Mesothelial cell of epicardium (in vitro differentiated cells): ENCODE measurements at regions not wholly inside any gene's neighbourhood (a gene's known extent, or its start where the extent isn't known, plus 50 kb on each side); places are given as distances from the start of the nearest gene placed in this dataset.

Experiments
- DNase-seq, 2 experiments: peaks; one replicate each; pipeline ENCODE4 v3.0.0; 2021; ENCODE audit warnings: low spot score in 2 of 2; ENCODE audit not compliant: unreplicated experiment in 2 of 2
- H3K27ac Mint-ChIP-seq: 2 replicates; pipeline ENCODE4 v1.8.0; 2021; ENCODE audit warnings: mixed read lengths
- H3K27me3 Mint-ChIP-seq: 2 replicates; pipeline ENCODE4 v1.8.0; 2021; ENCODE audit warnings: low read depth, mixed read lengths
- H3K36me3 Mint-ChIP-seq: 2 replicates; pipeline ENCODE4 v1.8.0; 2021; ENCODE audit warnings: mixed read lengths
- H3K4me1 Mint-ChIP-seq: 2 replicates; pipeline ENCODE4 v1.8.0; 2021; ENCODE audit warnings: mixed read lengths
- H3K4me3 Mint-ChIP-seq: 2 replicates; pipeline ENCODE4 v1.8.0; 2021; ENCODE audit warnings: mild to moderate bottlenecking, moderate library complexity, mixed read lengths
- H3K9me3 Mint-ChIP-seq: 2 replicates; pipeline ENCODE4 v1.8.0; 2021; ENCODE audit warnings: mixed read lengths
- TF ChIP-seq, protein P1 (sequence below): fragments of 200-600 bp; sonication (generic); IDR thresholded peaks from one replicate; pipeline ENCODE4 v1.5.0; 2021; ENCODE audit warnings: antibody characterized with exemption; ENCODE audit not compliant: unreplicated experiment

DNA sequence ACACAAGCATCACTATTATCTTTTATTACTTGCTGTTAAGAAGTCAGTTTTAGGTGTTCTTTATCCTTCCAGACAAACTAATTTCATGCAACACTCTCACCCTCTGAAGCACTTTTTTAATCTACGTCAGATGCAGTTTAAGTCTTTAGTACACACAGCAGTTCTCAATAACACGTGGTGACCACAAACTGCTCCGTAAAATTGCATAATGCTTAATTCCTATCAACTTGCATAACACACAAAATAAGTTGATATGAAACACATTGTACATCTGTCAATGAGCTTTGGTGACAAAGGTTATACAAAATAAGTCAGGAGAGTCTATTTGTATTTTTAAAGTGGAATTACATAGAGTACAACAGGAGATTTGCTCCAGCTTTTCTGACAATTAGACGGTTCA lies 140.9 kb upstream of the ETS2 start:
- DNase-seq = no peak
- Mint-ChIP-seq H3K9me3 (no peaks in the 10 kb centered on the region), H3K27ac (no peak overlapping the region), H3K36me3 (no peaks in the 10 kb centered on the region), H3K4me1 (peaks cover 13% of the 10 kb centered on the region), H3K27me3 (peaks cover 79% of the 10 kb centered on the region), H3K4me3 (no peak overlapping the region)
- TF ChIP-seq, protein P1, sequence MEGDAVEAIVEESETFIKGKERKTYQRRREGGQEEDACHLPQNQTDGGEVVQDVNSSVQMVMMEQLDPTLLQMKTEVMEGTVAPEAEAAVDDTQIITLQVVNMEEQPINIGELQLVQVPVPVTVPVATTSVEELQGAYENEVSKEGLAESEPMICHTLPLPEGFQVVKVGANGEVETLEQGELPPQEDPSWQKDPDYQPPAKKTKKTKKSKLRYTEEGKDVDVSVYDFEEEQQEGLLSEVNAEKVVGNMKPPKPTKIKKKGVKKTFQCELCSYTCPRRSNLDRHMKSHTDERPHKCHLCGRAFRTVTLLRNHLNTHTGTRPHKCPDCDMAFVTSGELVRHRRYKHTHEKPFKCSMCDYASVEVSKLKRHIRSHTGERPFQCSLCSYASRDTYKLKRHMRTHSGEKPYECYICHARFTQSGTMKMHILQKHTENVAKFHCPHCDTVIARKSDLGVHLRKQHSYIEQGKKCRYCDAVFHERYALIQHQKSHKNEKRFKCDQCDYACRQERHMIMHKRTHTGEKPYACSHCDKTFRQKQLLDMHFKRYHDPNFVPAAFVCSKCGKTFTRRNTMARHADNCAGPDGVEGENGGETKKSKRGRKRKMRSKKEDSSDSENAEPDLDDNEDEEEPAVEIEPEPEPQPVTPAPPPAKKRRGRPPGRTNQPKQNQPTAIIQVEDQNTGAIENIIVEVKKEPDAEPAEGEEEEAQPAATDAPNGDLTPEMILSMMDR = no peak

DNA sequence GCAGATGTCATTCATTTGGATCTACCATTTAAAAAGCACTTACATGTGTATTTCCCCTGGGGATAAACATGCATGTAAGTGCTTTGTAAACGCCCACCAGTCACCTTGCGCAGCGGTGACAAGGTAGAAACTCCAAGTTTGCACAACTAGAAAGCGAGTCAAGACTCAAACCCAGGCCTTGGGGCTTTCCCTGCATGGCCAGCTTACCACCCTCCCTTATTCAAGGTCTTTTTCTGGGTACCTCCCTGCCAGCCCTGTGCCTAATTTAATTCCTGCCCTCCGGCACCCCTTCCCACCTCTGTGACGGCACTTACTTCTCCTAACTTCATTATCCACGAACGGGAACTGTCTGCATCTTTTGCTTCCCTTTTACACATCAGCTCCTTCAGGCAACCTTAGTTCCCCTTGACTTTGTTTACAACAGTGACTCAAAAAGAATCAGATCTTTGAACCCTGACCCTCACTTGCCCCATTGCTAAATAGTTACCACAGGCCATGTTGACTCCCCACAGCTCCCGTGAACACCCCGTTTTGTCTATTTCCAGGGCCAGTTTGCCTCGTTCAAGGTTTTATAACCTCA lies 138.3 kb upstream of the ETS2 start:
- Mint-ChIP-seq H3K9me3 (no peaks in the 10 kb centered on the region), H3K36me3 (no peaks in the 10 kb centered on the region), H3K4me1 (peaks cover 7% of the 10 kb centered on the region), H3K27me3 (peaks cover 57% of the 10 kb centered on the region), H3K4me3 (no peak overlapping the region), H3K27ac (no peak overlapping the region)
- TF ChIP-seq, protein P1 = no peak
- DNase-seq = no peak

DNA sequence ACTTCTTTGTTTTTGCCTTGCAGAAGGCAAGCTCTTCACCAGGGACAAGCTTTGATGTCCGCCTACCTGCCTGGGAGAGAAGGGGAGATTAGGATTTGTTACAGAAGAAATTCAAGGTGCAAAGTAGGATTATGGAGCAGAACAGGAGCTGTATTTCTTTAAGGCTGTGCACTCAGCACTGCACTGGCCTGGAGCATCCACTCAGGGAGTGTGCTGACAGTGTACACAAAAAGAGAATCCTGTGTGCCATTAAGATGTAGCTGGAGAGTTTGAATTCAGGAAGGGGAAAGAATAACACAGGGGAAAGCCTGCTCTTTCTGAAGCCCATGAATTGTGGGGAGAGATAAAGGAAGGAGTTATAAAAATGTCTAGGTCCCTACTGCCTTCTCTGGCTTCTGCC lies 137.7 kb upstream of the ETS2 start:
- H3K36me3 Mint-ChIP-seq = no peaks in the 10 kb centered on the region
- no peak for DNase-seq
- peaks cover 55% of the 10 kb centered on the region for H3K27me3 Mint-ChIP-seq
- H3K4me1 Mint-ChIP-seq = peaks cover 7% of the 10 kb centered on the region
- no peak overlapping the region for H3K4me3 Mint-ChIP-seq
- no peaks in the 10 kb centered on the region for H3K9me3 Mint-ChIP-seq
- TF ChIP-seq, protein P1 = no peak
- no peak overlapping the region for H3K27ac Mint-ChIP-seq

DNA sequence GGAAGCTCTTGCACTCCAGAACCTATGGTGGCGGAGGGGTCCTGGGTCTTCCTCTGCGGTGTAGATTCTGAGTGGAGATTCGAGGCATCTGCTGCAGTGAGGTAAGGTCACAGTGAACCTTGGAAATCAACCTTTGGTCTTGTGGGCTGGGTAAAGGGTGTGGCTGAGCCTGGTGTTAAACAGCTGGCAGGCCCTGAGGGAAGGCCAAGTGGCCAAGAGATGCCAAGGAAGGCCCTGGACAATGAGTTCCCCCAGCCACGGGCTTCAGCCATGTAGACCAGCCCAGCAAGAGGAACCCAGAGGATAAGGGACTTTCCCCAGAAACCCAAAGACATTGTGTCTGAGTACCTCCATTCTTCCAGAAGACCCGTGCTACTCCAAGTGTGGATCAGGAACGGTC lies 137.2 kb upstream of the ETS2 start:
- no peak for DNase-seq
- no peak overlapping the region for H3K4me3 Mint-ChIP-seq
- TF ChIP-seq, protein P1 = no peak
- no peaks in the 10 kb centered on the region for H3K36me3 Mint-ChIP-seq
- no peak overlapping the region for H3K27ac Mint-ChIP-seq
- H3K27me3 Mint-ChIP-seq = peaks cover 51% of the 10 kb centered on the region
- no peaks in the 10 kb centered on the region for H3K9me3 Mint-ChIP-seq
- peaks cover 5% of the 10 kb centered on the region for H3K4me1 Mint-ChIP-seq

DNA sequence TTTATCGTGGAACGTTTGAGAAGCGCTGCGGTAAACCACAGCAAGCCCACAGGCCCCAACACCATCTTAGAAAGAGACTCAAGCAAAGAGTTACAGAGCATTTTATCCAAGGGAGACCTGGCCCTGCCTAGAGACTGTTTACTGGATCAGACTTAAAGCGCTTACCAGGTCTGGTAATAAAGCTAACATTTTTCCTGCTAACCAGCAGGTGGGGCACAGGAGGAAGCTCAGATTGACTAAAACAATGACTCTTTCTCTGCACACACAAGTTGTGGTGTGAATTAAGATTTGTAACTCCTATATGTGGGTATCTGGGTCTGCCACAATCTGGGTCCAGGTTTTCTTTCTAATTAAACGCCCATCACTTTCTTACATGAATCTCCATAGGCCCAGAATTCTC lies 136.5 kb upstream of the ETS2 start:
- no peak for DNase-seq
- Mint-ChIP-seq H3K4me3 (no peak overlapping the region), H3K36me3 (no peaks in the 10 kb centered on the region), H3K9me3 (no peaks in the 10 kb centered on the region), H3K27me3 (peaks cover 46% of the 10 kb centered on the region), H3K27ac (no peak overlapping the region), H3K4me1 (peaks cover 5% of the 10 kb centered on the region)
- TF ChIP-seq, protein P1 = no peak

DNA sequence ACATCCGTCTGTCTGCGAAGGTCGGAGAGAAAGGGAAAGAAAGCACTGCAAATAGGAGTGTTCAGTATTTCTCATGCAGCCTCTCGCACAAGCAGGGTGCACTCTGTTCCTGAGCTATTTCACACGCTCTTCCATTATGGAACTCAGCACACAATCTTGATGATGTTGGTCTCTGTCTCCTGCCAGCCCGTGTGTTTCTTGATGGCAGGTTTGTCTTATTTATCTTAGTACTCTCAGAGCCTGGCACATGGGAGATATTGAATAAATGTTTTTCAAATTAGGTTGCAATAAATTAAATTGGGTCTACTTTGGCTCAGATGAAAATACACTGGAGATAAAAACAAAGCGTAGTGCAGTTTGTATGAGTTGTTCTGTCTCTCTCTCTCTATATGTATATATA lies 134.9 kb upstream of the ETS2 start:
- Mint-ChIP-seq H3K27ac (no peak overlapping the region), H3K4me3 (no peak overlapping the region), H3K27me3 (peaks cover 29% of the 10 kb centered on the region), H3K36me3 (no peaks in the 10 kb centered on the region), H3K9me3 (no peaks in the 10 kb centered on the region), H3K4me1 (peaks cover 12% of the 10 kb centered on the region)
- TF ChIP-seq, protein P1 = no peak
- DNase-seq = no peak
